GM12878 (cell line): ENCODE measurements at regions not wholly inside any gene's neighbourhood (a gene's known extent, or its start where the extent isn't known, plus 50 kb on each side); places are given as distances from the start of the nearest gene placed in this dataset.

Source experiments
- ATAC-seq: fragments of 200-7000 bp; cut with Tn5 transposase; 3 replicates; pipeline ENCODE4 v1.9.1; 2020; ENCODE audit warnings: mild to moderate bottlenecking, moderate library complexity
- BruUV-seq: library from RNA; stranded (reverse); fragments of 400-500 nt; replicated peaks from 2 replicates; lab custom pipeline; 2021; lab: Mats Ljungman, UMichigan
- CTCF ChIA-PET: fragments of 300-600 bp; sonication (Branson Sonifier 250); formaldehyde crosslinking; extraction: SDS; loops from one replicate; lab custom pipeline; 2021; ENCODE audit warnings: inconsistent platforms; lab: Yijun Ruan, JAX
- POLR2A ChIA-PET: fragments of 350-600 bp; formaldehyde crosslinking; extraction: SDS; loops from one replicate; lab custom pipeline; 2021; ENCODE audit warnings: inconsistent platforms; lab: Charles Lee
- RAD21 ChIA-PET: fragments of 300-600 bp; sonication (Branson Sonifier 250); formaldehyde crosslinking; loops from one replicate; lab custom pipeline; 2023; ENCODE audit warnings: antibody characterized with exemption; ENCODE audit not compliant: unreplicated experiment; lab: Charles Lee
- SMC1A ChIA-PET: fragments of 300-600 bp; sonication (Branson Sonifier 250); formaldehyde crosslinking; loops from one replicate; lab custom pipeline; 2023; ENCODE audit not compliant: unreplicated experiment, uncharacterized antibody; lab: Charles Lee
- DNase-seq: peaks from one replicate; pipeline ENCODE4 v3.0.0-alpha.2; 2011; ENCODE audit warnings: low read depth, low spot score
- FAIRE-seq: peaks from 3 replicates; lab custom pipeline; 2011; peaks lifted over from hg19 to GRCh38; lab: Jason Lieb, UNC
- H2AFZ ChIP-seq: 2 replicates; pipeline ENCODE4 v1.6.0; 2011; ENCODE audit warnings: low read depth, low read length, control low read depth; ENCODE audit not compliant: control insufficient read depth
- H3K27ac ChIP-seq: 2 replicates; pipeline ENCODE4 v1.5.1; 2011; ENCODE audit warnings: control low read depth; ENCODE audit not compliant: control insufficient read depth, insufficient read depth
- H3K27me3 ChIP-seq, 2 experiments: replicated peaks in 1 of 2; 2 replicates each; pipeline versions ENCODE4 v1.6.0 to v1.6.1; 2011; ENCODE audit warnings: low read length in 1 of 2; ENCODE audit not compliant: control insufficient read depth in 2 of 2, insufficient read depth in 2 of 2
- H3K36me3 ChIP-seq, 2 experiments: 2 replicates each; pipeline ENCODE4 v1.5.1; 2011; ENCODE audit warnings: low read length in 1 of 2; ENCODE audit not compliant: control insufficient read depth in 2 of 2, insufficient read depth in 2 of 2
- H3K4me1 ChIP-seq: 2 replicates; pipeline ENCODE4 v1.6.1; 2011; ENCODE audit warnings: mild to moderate bottlenecking, low read length, moderate library complexity, mixed read lengths; ENCODE audit not compliant: control insufficient read depth, insufficient read depth
- H3K4me2 ChIP-seq: 2 replicates; pipeline ENCODE4 v1.6.0; 2011; ENCODE audit warnings: control low read depth; ENCODE audit not compliant: control insufficient read depth, insufficient read depth
- H3K4me3 ChIP-seq: fragments of 200-600 bp; sonication (generic); 2 replicates; pipeline ENCODE4 v1.5.1; 2016
- H3K79me2 ChIP-seq: 2 replicates; pipeline ENCODE4 v1.6.0; 2011; ENCODE audit warnings: low read length; ENCODE audit not compliant: control insufficient read depth, insufficient read depth
- H3K9ac ChIP-seq: 2 replicates; pipeline ENCODE4 v1.8.0; 2011; ENCODE audit warnings: low read length, control low read depth, mixed read lengths; ENCODE audit not compliant: control insufficient read depth, insufficient read depth
- H3K9me3 ChIP-seq: replicated peaks from 3 replicates; pipeline ENCODE4 v1.5.1; 2011; ENCODE audit warnings: mild to moderate bottlenecking, low read length; ENCODE audit not compliant: control insufficient read depth, insufficient read depth
- H4K20me1 ChIP-seq: 2 replicates; pipeline ENCODE4 v1.6.0; 2011; ENCODE audit not compliant: control insufficient read depth, insufficient read depth
- CHD4 ChIP-seq: fragments of 200-600 bp; sonication (generic); IDR thresholded peaks from 2 replicates; pipeline ENCODE4 v1.6.1; 2016; ENCODE audit warnings: mild to moderate bottlenecking
- FOS ChIP-seq: IDR thresholded peaks from 3 replicates; pipeline ENCODE4 v1.6.1; 2011; ENCODE audit warnings: borderline replicate concordance; ENCODE audit not compliant: insufficient read length; ENCODE audit errors: extremely low read depth
- FOXM1 ChIP-seq: IDR thresholded peaks from 2 replicates; pipeline ENCODE4 v1.6.1; 2012; ENCODE audit warnings: low read depth, mild to moderate bottlenecking, inconsistent platforms, low read length, moderate library complexity
- IKZF2 ChIP-seq, 2 experiments: fragments of 450-650 bp; IDR thresholded peaks; 2 replicates each; pipeline ENCODE4 v1.6.1; 2017; ENCODE audit warnings: mild to moderate bottlenecking in 2 of 2, moderate library complexity in 2 of 2
- JUNB ChIP-seq: IDR thresholded peaks from 2 replicates; pipeline ENCODE4 v1.6.1; 2016; ENCODE audit warnings: antibody characterized with exemption, mild to moderate bottlenecking
- MEF2A ChIP-seq: IDR thresholded peaks from 2 replicates; pipeline ENCODE4 v1.6.1; 2011; ENCODE audit warnings: low read depth, mild to moderate bottlenecking, low read length, moderate library complexity; ENCODE audit not compliant: insufficient read depth
- MEF2B ChIP-seq: fragments of 450-650 bp; IDR thresholded peaks from 2 replicates; pipeline ENCODE4 v1.6.1; 2018; ENCODE audit warnings: mild to moderate bottlenecking, moderate library complexity; ENCODE audit not compliant: partially characterized antibody, poor library complexity, severe bottlenecking
- MTA3 ChIP-seq: IDR thresholded peaks from 2 replicates; pipeline ENCODE4 v1.6.1; 2012; ENCODE audit warnings: low read length, inconsistent platforms, borderline replicate concordance
- RUNX3 ChIP-seq: IDR thresholded peaks from 2 replicates; pipeline ENCODE4 v1.6.1; 2012; ENCODE audit warnings: low read length, inconsistent platforms
- STAT1 ChIP-seq: fragments of 450-650 bp; conservative IDR thresholded peaks from 2 replicates; pipeline ENCODE4 v1.6.1; 2014; ENCODE audit warnings: antibody characterized with exemption, mild to moderate bottlenecking
- ZNF274 ChIP-seq: IDR thresholded peaks from one replicate; pipeline ENCODE4 v1.8.0; 2011; ENCODE audit not compliant: insufficient read length, insufficient read depth
- ZSCAN29 ChIP-seq: fragments of 450-650 bp; IDR thresholded peaks from 2 replicates; pipeline ENCODE4 v1.6.1; 2017; ENCODE audit warnings: mild to moderate bottlenecking, moderate library complexity
- WGBS: methylation state at CpG from one replicate; pipeline ENCODE4 v1.1.6; 2016; ENCODE audit warnings: low lambda C conversion rate; ENCODE audit not compliant: insufficient replicate concordance, insufficient coverage; ENCODE audit errors: missing lambda C conversion rate; 5-methylcytosine and 5-hydroxymethylcytosine counted together
- in situ Hi-C: fragments of 300-500 bp; cut with MboI; formaldehyde crosslinking; loops from 9 replicates; pipeline ENCODE4 v1.14.3; 2018; ENCODE audit warnings: mixed read lengths
- intact Hi-C: fragments of 100-400 bp; cut with micrococcal nuclease; formaldehyde crosslinking; loops from one replicate; pipeline ENCODE4 v1.14.2; 2022; ENCODE audit not compliant: unreplicated experiment
- TF ChIP-seq, protein P1 (sequence below): fragments of 450-650 bp; IDR thresholded peaks from 2 replicates; pipeline ENCODE4 v1.6.1; 2016; ENCODE audit warnings: mild to moderate bottlenecking

DNA sequence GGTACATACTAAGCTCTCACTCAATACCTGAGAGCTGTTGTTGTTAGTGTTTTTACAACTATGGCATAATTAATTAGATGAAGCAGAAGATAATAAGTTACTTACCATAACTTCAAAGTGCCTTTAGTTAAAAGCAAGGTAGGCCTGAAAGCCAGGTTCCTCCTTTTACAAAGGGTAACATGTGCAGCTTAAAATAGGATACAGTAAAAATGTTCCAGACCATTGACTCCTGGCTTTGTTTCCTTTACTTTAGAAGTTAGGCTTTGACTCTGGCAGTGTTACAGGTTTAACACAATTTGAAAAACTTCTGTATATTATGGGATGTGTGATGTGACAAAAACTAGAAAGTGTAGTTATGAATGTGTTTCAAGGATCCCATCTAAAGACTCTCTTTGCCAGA, 522.5 kb downstream of the EPM2A start:
- ATAC-seq (peak; percentile 55), FAIRE-seq (no peak), DNase-seq (peak; percentile 8)
- ChIA-PET CTCF (interaction anchor here (0.7 to 2.0 kb wide), 8 partner anchors 11 to 733 kb away, joined by 3 to 8 read pairs (median 4); no protein-coding TSS in a partner anchor), RAD21 (interaction anchor here (0.9 to 1.1 kb wide), 3 partner anchors 135 to 434 kb away, joined by 3 to 4 read pairs (median 3); no protein-coding TSS in a partner anchor), POLR2A (interaction anchor here (0.8 kb wide), 1 partner anchor 470 kb away, joined by 5 read pairs; no protein-coding TSS in a partner anchor), SMC1A (interaction anchor here (0.5 to 1.4 kb wide), 5 partner anchors 137 to 1635 kb away, joined by 3 to 6 read pairs (median 3); no protein-coding TSS in a partner anchor)
- Histone ChIP-seq H4K20me1 (no peaks in the 10 kb centered on the region), H3K9ac (no peak overlapping the region), H3K4me1 (peaks cover 15% of the 10 kb centered on the region), H3K27ac (peak overlapping the region; percentile 55), H3K4me2 (no peak overlapping the region; the same call in 1 of the 2 replicates), H3K9me3 (no peaks in the 10 kb centered on the region), H2AFZ (no peak overlapping the region; the same call in 1 of the 2 replicates), H3K27me3 (no peaks in the 10 kb centered on the region), H3K79me2 (no peaks in the 10 kb centered on the region), H3K4me3 (no peak overlapping the region), H3K36me3 (no peaks in the 10 kb centered on the region)
- in situ Hi-C loops (loop anchor here (5.0 kb wide), 1 partner anchor 626 kb away; no protein-coding TSS in a partner anchor), intact Hi-C loops (loop anchor here (5.0 kb wide), 2 partner anchors 139 to 419 kb away; no protein-coding TSS in a partner anchor)
- TF ChIP-seq ZNF274 = no peak
- 0 out of 2 replicates have a peak, but pooled peaks have one; percentile 33 for TF ChIP-seq MEF2A
- BruUV-seq = no TSS peak

DNA sequence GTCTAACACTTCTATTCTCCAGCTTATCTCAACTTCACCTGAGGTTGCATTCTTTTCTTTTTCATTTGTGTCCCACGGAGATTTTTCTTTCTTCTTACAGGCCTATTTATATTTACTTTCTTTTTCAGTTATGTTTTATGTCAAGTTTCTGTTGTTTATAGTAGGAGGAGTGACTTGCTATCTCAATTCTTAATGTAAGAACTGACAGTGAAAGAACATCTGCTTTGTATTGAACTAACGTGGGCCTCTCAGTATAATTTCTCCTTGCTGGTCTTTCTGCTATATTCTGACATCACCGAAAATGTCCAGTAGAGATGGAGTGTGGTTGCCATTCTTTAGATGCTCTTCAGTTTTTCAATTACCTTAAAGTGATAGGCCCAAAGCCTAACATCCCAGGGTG, 521.7 kb downstream of the EPM2A start:
- H3K4me3 ChIP-seq = no peak overlapping the region
- ChIA-PET POLR2A (no interaction called here), SMC1A (interaction anchor here (0.5 to 1.4 kb wide), 4 partner anchors 136 to 1636 kb away, joined by 3 to 6 read pairs (median 4); no protein-coding TSS in a partner anchor), CTCF (interaction anchor here (0.6 to 2.0 kb wide), 7 partner anchors 11 to 733 kb away, joined by 3 to 8 read pairs (median 4); no protein-coding TSS in a partner anchor), RAD21 (interaction anchor here (0.9 to 1.1 kb wide), 3 partner anchors 134 to 435 kb away, joined by 3 to 4 read pairs (median 3); no protein-coding TSS in a partner anchor)
- H3K4me1 ChIP-seq = peaks cover 15% of the 10 kb centered on the region
- DNase-seq = peak; percentile 7
- no peaks in the 10 kb centered on the region for H3K9me3 ChIP-seq
- peak overlapping the region; percentile 72 for H3K4me2 ChIP-seq
- peak overlapping the region; percentile 20; the same call in 1 of the 2 replicates for H2AFZ ChIP-seq
- 2% methylated on average over 3 of the region's 3 CpGs for WGBS
- peak overlapping the region; percentile 58 for H3K27ac ChIP-seq
- intact Hi-C loops (loop anchor here (2.0 to 5.0 kb wide), 3 partner anchors 139 to 631 kb away; no protein-coding TSS in a partner anchor), in situ Hi-C loops (loop anchor here (5.0 kb wide), 1 partner anchor 626 kb away; no protein-coding TSS in a partner anchor)
- H3K79me2 ChIP-seq = no peaks in the 10 kb centered on the region
- no peak overlapping the region; the same call in 1 of the 2 replicates for H3K9ac ChIP-seq
- no TSS peak for BruUV-seq
- FAIRE-seq = peak; percentile 54
- no peaks in the 10 kb centered on the region for H3K27me3 ChIP-seq
- ATAC-seq = peak; percentile 88
- no peaks in the 10 kb centered on the region for H3K36me3 ChIP-seq
- no peaks in the 10 kb centered on the region for H4K20me1 ChIP-seq
- TF ChIP-seq MEF2B (no peak), STAT1 (no peak), MTA3 (no peak), IKZF2 (IDR thresholded peaks at IDR 0.05) (0 out of 4 replicates have a peak, but pooled peaks of 1 of the 2 experiments have one; percentile 15), FOS (no peak), RUNX3 (0 out of 2 replicates have a peak, but pooled peaks have one; percentile 6), JUNB (peak; percentile 69), ZSCAN29 (no peak), CHD4 (no peak), FOXM1 (no peak)
- TF ChIP-seq, protein P1, sequence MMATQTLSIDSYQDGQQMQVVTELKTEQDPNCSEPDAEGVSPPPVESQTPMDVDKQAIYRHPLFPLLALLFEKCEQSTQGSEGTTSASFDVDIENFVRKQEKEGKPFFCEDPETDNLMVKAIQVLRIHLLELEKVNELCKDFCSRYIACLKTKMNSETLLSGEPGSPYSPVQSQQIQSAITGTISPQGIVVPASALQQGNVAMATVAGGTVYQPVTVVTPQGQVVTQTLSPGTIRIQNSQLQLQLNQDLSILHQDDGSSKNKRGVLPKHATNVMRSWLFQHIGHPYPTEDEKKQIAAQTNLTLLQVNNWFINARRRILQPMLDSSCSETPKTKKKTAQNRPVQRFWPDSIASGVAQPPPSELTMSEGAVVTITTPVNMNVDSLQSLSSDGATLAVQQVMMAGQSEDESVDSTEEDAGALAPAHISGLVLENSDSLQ = peak; percentile 14; the same call in 1 of the 2 replicates
